ENCODE measurements at regions not wholly inside any gene's neighbourhood (a gene's known extent, or its start where the extent isn't known, plus 50 kb on each side); places are given as distances from the start of the nearest gene placed in this dataset.

DNA sequence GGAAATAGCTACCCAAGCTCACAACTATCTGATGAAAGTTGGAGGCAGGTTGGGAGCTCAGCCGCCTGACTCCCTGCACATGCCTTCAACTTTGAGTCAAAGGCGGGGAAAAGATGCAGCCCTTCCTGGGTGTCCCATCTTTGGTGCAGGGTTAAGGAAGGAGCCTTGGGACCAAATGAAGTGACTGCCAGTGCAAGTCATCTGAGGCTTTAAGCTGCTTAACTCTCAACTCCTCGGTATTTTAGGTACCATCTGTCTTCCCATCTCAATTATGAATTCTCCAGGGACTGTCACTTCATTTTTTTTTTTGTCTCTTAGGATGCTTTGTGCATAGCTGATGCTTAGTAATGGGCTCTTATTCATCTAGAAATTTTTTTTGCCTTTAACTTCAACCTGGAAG is 408.8 kb upstream of the C2CD4B start:
- TF ChIP-seq, protein P1, sequence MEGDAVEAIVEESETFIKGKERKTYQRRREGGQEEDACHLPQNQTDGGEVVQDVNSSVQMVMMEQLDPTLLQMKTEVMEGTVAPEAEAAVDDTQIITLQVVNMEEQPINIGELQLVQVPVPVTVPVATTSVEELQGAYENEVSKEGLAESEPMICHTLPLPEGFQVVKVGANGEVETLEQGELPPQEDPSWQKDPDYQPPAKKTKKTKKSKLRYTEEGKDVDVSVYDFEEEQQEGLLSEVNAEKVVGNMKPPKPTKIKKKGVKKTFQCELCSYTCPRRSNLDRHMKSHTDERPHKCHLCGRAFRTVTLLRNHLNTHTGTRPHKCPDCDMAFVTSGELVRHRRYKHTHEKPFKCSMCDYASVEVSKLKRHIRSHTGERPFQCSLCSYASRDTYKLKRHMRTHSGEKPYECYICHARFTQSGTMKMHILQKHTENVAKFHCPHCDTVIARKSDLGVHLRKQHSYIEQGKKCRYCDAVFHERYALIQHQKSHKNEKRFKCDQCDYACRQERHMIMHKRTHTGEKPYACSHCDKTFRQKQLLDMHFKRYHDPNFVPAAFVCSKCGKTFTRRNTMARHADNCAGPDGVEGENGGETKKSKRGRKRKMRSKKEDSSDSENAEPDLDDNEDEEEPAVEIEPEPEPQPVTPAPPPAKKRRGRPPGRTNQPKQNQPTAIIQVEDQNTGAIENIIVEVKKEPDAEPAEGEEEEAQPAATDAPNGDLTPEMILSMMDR (conservative IDR thresholded peaks at IDR 0.05), result no peak
- no peak for TF ChIP-seq EZH2 (IDR thresholded peaks at IDR 0.05; ENCODE audit: low read depth)
